ENCODE measurements at regions not wholly inside any gene's neighbourhood (a gene's known extent, or its start where the extent isn't known, plus 50 kb on each side); places are given as distances from the start of the nearest gene placed in this dataset.
"Not testable (repeated sequence)": the region's sequence is repeated elsewhere in the genome, so short reads cannot be mapped to it uniquely, and the experiment has no call there.

- H3K27me3 ChIP-seq (ENCODE audit: control insufficient read depth in 3 of 3, insufficient read depth in 3 of 3, low read length in 2 of 3); DNase-seq; H3K36me3 ChIP-seq (ENCODE audit: control insufficient read depth in 4 of 4, insufficient read depth in 4 of 4, low read length in 4 of 4); H3K4me1 ChIP-seq (ENCODE audit: control insufficient read depth in 5 of 5, insufficient read depth in 5 of 5, low read length in 5 of 5); H3K9ac ChIP-seq (ENCODE audit: insufficient read depth in 1 of 2, low read length in 2 of 2); H3K27ac ChIP-seq (ENCODE audit: low read depth in 1 of 2, low read length in 1 of 2); H3K4me3 ChIP-seq; H3K9me3 ChIP-seq (ENCODE audit: control insufficient read depth in 4 of 4, insufficient read depth in 3 of 4, low read length in 3 of 4); ATAC-seq (ENCODE audit: insufficient read depth, low FRiP score): not testable (repeated sequence)
- WGBS, 2 donors = 41 to 46% methylated on average over 4 of the region's 4 CpGs
Measured at GRCh38 chr21:9024006-9024767, 1497.2 kb upstream of the TPTE start.

GRCh38 chr21:9026729-9027416, 1494.5 kb upstream of the TPTE start:
- not testable (repeated sequence) for H3K36me3 ChIP-seq (ENCODE audit: control insufficient read depth in 4 of 4, insufficient read depth in 4 of 4, low read length in 4 of 4); DNase-seq; H3K4me1 ChIP-seq (ENCODE audit: control insufficient read depth in 5 of 5, insufficient read depth in 5 of 5, low read length in 5 of 5); H3K9me3 ChIP-seq (ENCODE audit: control insufficient read depth in 4 of 4, insufficient read depth in 3 of 4, low read length in 3 of 4); H3K9ac ChIP-seq (ENCODE audit: insufficient read depth in 1 of 2, low read length in 2 of 2); H3K4me3 ChIP-seq; ATAC-seq (ENCODE audit: insufficient read depth, low FRiP score); H3K27me3 ChIP-seq (ENCODE audit: control insufficient read depth in 3 of 3, insufficient read depth in 3 of 3, low read length in 2 of 3); H3K27ac ChIP-seq (ENCODE audit: low read depth in 1 of 2, low read length in 1 of 2)
- WGBS, 2 donors = 30 to 32% methylated on average over 2 of the region's 2 CpGs

- H3K27me3 ChIP-seq (ENCODE audit: control insufficient read depth in 3 of 3, insufficient read depth in 3 of 3, low read length in 2 of 3); DNase-seq; ATAC-seq (ENCODE audit: insufficient read depth, low FRiP score); H3K9ac ChIP-seq (ENCODE audit: insufficient read depth in 1 of 2, low read length in 2 of 2); H3K36me3 ChIP-seq (ENCODE audit: control insufficient read depth in 4 of 4, insufficient read depth in 4 of 4, low read length in 4 of 4); H3K9me3 ChIP-seq (ENCODE audit: control insufficient read depth in 4 of 4, insufficient read depth in 3 of 4, low read length in 3 of 4); H3K27ac ChIP-seq (ENCODE audit: low read depth in 1 of 2, low read length in 1 of 2); H3K4me3 ChIP-seq; H3K4me1 ChIP-seq (ENCODE audit: control insufficient read depth in 5 of 5, insufficient read depth in 5 of 5, low read length in 5 of 5): not testable (repeated sequence)
- WGBS, 2 donors = 89 to 90% methylated on average over 2 of the region's 2 CpGs
Measured at GRCh38 chr21:9027417-9027800, 1494.0 kb upstream of the TPTE start.

- not testable (repeated sequence) for H3K36me3 ChIP-seq (ENCODE audit: control insufficient read depth in 4 of 4, insufficient read depth in 4 of 4, low read length in 4 of 4); H3K4me3 ChIP-seq; ATAC-seq (ENCODE audit: insufficient read depth, low FRiP score); H3K4me1 ChIP-seq (ENCODE audit: control insufficient read depth in 5 of 5, insufficient read depth in 5 of 5, low read length in 5 of 5); H3K9me3 ChIP-seq (ENCODE audit: control insufficient read depth in 4 of 4, insufficient read depth in 3 of 4, low read length in 3 of 4); H3K9ac ChIP-seq (ENCODE audit: insufficient read depth in 1 of 2, low read length in 2 of 2); H3K27me3 ChIP-seq (ENCODE audit: control insufficient read depth in 3 of 3, insufficient read depth in 3 of 3, low read length in 2 of 3); H3K27ac ChIP-seq (ENCODE audit: low read depth in 1 of 2, low read length in 1 of 2); DNase-seq
- WGBS, 2 donors = 84 to 89% methylated on average over 8 of the region's 8 CpGs
Measured at GRCh38 chr21:9028624-9029431, 1492.6 kb upstream of the TPTE start.

GRCh38 chr21:9030141-9030665, 1491.2 kb upstream of the TPTE start:
- H3K4me3 ChIP-seq; H3K9me3 ChIP-seq (ENCODE audit: control insufficient read depth in 4 of 4, insufficient read depth in 3 of 4, low read length in 3 of 4); ATAC-seq (ENCODE audit: insufficient read depth, low FRiP score); H3K36me3 ChIP-seq (ENCODE audit: control insufficient read depth in 4 of 4, insufficient read depth in 4 of 4, low read length in 4 of 4); DNase-seq; H3K4me1 ChIP-seq (ENCODE audit: control insufficient read depth in 5 of 5, insufficient read depth in 5 of 5, low read length in 5 of 5); H3K9ac ChIP-seq (ENCODE audit: insufficient read depth in 1 of 2, low read length in 2 of 2); H3K27ac ChIP-seq (ENCODE audit: low read depth in 1 of 2, low read length in 1 of 2); H3K27me3 ChIP-seq (ENCODE audit: control insufficient read depth in 3 of 3, insufficient read depth in 3 of 3, low read length in 2 of 3): not testable (repeated sequence)
- WGBS, 2 donors = 67 to 70% methylated on average over 2 of the region's 2 CpGs

GRCh38 chr21:9031482-9032374, 1489.7 kb upstream of the TPTE start:
- H3K9me3 ChIP-seq (ENCODE audit: control insufficient read depth in 4 of 4, insufficient read depth in 3 of 4, low read length in 3 of 4); H3K27me3 ChIP-seq (ENCODE audit: control insufficient read depth in 3 of 3, insufficient read depth in 3 of 3, low read length in 2 of 3); H3K36me3 ChIP-seq (ENCODE audit: control insufficient read depth in 4 of 4, insufficient read depth in 4 of 4, low read length in 4 of 4); H3K9ac ChIP-seq (ENCODE audit: insufficient read depth in 1 of 2, low read length in 2 of 2); DNase-seq; ATAC-seq (ENCODE audit: insufficient read depth, low FRiP score); H3K4me1 ChIP-seq (ENCODE audit: control insufficient read depth in 5 of 5, insufficient read depth in 5 of 5, low read length in 5 of 5); H3K4me3 ChIP-seq; H3K27ac ChIP-seq (ENCODE audit: low read depth in 1 of 2, low read length in 1 of 2): not testable (repeated sequence)
- WGBS, 2 donors = 64 to 68% methylated on average over 4 of the region's 5 CpGs

- H3K4me3 ChIP-seq; H3K36me3 ChIP-seq (ENCODE audit: control insufficient read depth in 4 of 4, insufficient read depth in 4 of 4, low read length in 4 of 4); DNase-seq; H3K9ac ChIP-seq (ENCODE audit: insufficient read depth in 1 of 2, low read length in 2 of 2); ATAC-seq (ENCODE audit: insufficient read depth, low FRiP score); H3K4me1 ChIP-seq (ENCODE audit: control insufficient read depth in 5 of 5, insufficient read depth in 5 of 5, low read length in 5 of 5); H3K27ac ChIP-seq (ENCODE audit: low read depth in 1 of 2, low read length in 1 of 2); H3K27me3 ChIP-seq (ENCODE audit: control insufficient read depth in 3 of 3, insufficient read depth in 3 of 3, low read length in 2 of 3); H3K9me3 ChIP-seq (ENCODE audit: control insufficient read depth in 4 of 4, insufficient read depth in 3 of 4, low read length in 3 of 4): not testable (repeated sequence)
- WGBS, 2 donors = no CpG with 5 or more reads among the region's 2 CpGs
Measured at GRCh38 chr21:9032547-9032946, 1488.8 kb upstream of the TPTE start.
